ENCODE measurements at regions not wholly inside any gene's neighbourhood (a gene's known extent, or its start where the extent isn't known, plus 50 kb on each side); places are given as distances from the start of the nearest gene placed in this dataset.

DNA sequence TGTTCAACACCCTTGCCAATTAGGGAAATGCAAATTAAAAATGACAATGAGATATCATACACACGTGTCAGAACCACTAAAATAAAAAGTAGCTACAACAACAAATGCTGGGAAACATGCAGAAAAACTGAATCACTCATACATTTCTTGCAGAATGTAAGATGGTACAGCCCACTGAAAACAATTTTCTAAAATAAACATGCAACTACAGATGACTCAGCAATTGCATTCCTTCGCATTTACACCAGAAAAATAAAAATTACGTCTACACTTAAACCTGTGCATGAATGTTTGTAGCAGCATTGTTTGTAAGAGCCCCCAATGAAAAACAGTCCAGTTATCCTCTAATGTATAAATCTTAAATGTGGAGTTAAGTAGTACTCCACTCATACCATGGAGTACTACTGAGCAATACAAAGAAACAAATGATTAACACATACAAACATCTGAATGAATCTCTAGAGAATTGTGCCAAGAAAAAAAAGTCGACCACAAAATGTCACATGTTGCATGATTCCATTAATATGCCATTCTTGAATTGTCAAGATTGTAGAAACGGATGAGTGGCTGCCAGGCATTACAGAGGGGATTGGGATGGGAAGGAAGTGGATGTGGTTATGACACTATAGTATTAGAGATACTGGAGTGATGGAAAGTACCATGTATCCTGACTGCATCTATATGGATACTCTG lies 134.6 kb upstream of the NPSR1 start:
- Mint-ChIP-seq H3K36me3 (ENCODE audit: low read depth) (peaks cover 2% of the 10 kb centered on the region; the same call in 2 of the 3 replicates), H3K27me3 (ENCODE audit: insufficient read depth, low read depth, poor library complexity) (no peaks in the 10 kb centered on the region)
- no peak for ATAC-seq

More for the DNA sequence above, 134.6 kb upstream of the NPSR1 start:
- no peak overlapping the region for H3K4me3 Mint-ChIP-seq
- DNase-seq (ENCODE audit: low spot score) = no peak
- TF ChIP-seq POLR2AphosphoS5 (IDR thresholded peaks at IDR 0.05; ENCODE audit: low read depth) (no peak), EZH2phosphoT487 (IDR thresholded peaks at IDR 0.05; ENCODE audit: unreplicated experiment) (no peak), CREB1 (CRISPR knock-in tag; IDR thresholded peaks at IDR 0.05; ENCODE audit: low read depth) (no peak), ZNF114 (CRISPR knock-in tag; IDR thresholded peaks at IDR 0.05) (no peak), EZH2 (IDR thresholded peaks at IDR 0.05; ENCODE audit: low read depth, unreplicated experiment) (no peak), JUNB (IDR thresholded peaks at IDR 0.05; ENCODE audit: unreplicated experiment) (no peak), STAT1 (IDR thresholded peaks at IDR 0.05; ENCODE audit: unreplicated experiment) (no peak), NANOG (IDR thresholded peaks at IDR 0.05; ENCODE audit: borderline replicate concordance) (no peak), ZNF331 (CRISPR knock-in tag; IDR thresholded peaks at IDR 0.05; ENCODE audit: low read depth) (no peak)
- TF ChIP-seq, protein P1, sequence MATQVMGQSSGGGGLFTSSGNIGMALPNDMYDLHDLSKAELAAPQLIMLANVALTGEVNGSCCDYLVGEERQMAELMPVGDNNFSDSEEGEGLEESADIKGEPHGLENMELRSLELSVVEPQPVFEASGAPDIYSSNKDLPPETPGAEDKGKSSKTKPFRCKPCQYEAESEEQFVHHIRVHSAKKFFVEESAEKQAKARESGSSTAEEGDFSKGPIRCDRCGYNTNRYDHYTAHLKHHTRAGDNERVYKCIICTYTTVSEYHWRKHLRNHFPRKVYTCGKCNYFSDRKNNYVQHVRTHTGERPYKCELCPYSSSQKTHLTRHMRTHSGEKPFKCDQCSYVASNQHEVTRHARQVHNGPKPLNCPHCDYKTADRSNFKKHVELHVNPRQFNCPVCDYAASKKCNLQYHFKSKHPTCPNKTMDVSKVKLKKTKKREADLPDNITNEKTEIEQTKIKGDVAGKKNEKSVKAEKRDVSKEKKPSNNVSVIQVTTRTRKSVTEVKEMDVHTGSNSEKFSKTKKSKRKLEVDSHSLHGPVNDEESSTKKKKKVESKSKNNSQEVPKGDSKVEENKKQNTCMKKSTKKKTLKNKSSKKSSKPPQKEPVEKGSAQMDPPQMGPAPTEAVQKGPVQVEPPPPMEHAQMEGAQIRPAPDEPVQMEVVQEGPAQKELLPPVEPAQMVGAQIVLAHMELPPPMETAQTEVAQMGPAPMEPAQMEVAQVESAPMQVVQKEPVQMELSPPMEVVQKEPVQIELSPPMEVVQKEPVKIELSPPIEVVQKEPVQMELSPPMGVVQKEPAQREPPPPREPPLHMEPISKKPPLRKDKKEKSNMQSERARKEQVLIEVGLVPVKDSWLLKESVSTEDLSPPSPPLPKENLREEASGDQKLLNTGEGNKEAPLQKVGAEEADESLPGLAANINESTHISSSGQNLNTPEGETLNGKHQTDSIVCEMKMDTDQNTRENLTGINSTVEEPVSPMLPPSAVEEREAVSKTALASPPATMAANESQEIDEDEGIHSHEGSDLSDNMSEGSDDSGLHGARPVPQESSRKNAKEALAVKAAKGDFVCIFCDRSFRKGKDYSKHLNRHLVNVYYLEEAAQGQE (IDR thresholded peaks at IDR 0.05; ENCODE audit: unreplicated experiment) = no peak
- TF ChIP-seq, protein P2, sequence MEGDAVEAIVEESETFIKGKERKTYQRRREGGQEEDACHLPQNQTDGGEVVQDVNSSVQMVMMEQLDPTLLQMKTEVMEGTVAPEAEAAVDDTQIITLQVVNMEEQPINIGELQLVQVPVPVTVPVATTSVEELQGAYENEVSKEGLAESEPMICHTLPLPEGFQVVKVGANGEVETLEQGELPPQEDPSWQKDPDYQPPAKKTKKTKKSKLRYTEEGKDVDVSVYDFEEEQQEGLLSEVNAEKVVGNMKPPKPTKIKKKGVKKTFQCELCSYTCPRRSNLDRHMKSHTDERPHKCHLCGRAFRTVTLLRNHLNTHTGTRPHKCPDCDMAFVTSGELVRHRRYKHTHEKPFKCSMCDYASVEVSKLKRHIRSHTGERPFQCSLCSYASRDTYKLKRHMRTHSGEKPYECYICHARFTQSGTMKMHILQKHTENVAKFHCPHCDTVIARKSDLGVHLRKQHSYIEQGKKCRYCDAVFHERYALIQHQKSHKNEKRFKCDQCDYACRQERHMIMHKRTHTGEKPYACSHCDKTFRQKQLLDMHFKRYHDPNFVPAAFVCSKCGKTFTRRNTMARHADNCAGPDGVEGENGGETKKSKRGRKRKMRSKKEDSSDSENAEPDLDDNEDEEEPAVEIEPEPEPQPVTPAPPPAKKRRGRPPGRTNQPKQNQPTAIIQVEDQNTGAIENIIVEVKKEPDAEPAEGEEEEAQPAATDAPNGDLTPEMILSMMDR (conservative IDR thresholded peaks at IDR 0.05; ENCODE audit: low read depth in 2 of 2) = no peak
- TF ChIP-seq, protein P3, sequence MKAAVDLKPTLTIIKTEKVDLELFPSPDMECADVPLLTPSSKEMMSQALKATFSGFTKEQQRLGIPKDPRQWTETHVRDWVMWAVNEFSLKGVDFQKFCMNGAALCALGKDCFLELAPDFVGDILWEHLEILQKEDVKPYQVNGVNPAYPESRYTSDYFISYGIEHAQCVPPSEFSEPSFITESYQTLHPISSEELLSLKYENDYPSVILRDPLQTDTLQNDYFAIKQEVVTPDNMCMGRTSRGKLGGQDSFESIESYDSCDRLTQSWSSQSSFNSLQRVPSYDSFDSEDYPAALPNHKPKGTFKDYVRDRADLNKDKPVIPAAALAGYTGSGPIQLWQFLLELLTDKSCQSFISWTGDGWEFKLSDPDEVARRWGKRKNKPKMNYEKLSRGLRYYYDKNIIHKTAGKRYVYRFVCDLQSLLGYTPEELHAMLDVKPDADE (IDR thresholded peaks at IDR 0.05) = no peak
- TF ChIP-seq, protein P4, sequence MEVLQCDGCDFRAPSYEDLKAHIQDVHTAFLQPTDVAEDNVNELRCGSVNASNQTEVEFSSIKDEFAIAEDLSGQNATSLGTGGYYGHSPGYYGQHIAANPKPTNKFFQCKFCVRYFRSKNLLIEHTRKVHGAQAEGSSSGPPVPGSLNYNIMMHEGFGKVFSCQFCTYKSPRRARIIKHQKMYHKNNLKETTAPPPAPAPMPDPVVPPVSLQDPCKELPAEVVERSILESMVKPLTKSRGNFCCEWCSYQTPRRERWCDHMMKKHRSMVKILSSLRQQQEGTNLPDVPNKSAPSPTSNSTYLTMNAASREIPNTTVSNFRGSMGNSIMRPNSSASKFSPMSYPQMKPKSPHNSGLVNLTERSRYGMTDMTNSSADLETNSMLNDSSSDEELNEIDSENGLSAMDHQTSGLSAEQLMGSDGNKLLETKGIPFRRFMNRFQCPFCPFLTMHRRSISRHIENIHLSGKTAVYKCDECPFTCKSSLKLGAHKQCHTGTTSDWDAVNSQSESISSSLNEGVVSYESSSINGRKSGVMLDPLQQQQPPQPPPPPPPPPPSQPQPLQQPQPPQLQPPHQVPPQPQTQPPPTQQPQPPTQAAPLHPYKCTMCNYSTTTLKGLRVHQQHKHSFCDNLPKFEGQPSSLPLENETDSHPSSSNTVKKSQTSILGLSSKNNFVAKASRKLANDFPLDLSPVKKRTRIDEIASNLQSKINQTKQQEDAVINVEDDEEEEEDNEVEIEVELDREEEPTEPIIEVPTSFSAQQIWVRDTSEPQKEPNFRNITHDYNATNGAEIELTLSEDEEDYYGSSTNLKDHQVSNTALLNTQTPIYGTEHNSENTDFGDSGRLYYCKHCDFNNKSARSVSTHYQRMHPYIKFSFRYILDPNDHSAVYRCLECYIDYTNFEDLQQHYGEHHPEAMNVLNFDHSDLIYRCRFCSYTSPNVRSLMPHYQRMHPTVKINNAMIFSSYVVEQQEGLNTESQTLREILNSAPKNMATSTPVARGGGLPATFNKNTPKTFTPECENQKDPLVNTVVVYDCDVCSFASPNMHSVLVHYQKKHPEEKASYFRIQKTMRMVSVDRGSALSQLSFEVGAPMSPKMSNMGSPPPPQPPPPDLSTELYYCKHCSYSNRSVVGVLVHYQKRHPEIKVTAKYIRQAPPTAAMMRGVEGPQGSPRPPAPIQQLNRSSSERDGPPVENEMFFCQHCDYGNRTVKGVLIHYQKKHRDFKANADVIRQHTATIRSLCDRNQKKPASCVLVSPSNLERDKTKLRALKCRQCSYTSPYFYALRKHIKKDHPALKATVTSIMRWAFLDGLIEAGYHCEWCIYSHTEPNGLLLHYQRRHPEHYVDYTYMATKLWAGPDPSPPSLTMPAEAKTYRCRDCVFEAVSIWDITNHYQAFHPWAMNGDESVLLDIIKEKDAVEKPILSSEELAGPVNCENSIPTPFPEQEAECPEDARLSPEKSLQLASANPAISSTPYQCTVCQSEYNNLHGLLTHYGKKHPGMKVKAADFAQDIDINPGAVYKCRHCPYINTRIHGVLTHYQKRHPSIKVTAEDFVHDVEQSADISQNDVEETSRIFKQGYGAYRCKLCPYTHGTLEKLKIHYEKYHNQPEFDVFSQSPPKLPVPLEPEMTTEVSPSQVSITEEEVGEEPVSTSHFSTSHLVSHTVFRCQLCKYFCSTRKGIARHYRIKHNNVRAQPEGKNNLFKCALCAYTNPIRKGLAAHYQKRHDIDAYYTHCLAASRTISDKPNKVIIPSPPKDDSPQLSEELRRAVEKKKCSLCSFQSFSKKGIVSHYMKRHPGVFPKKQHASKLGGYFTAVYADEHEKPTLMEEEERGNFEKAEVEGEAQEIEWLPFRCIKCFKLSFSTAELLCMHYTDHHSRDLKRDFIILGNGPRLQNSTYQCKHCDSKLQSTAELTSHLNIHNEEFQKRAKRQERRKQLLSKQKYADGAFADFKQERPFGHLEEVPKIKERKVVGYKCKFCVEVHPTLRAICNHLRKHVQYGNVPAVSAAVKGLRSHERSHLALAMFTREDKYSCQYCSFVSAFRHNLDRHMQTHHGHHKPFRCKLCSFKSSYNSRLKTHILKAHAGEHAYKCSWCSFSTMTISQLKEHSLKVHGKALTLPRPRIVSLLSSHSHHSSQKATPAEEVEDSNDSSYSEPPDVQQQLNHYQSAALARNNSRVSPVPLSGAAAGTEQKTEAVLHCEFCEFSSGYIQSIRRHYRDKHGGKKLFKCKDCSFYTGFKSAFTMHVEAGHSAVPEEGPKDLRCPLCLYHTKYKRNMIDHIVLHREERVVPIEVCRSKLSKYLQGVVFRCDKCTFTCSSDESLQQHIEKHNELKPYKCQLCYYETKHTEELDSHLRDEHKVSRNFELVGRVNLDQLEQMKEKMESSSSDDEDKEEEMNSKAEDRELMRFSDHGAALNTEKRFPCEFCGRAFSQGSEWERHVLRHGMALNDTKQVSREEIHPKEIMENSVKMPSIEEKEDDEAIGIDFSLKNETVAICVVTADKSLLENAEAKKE (CRISPR knock-in tag; IDR thresholded peaks at IDR 0.05) = no peak
- H3K36me3 ChIP-seq (ENCODE audit: insufficient read depth) = no peaks in the 10 kb centered on the region
- H3K79me2 ChIP-seq (replicated peaks; ENCODE audit: insufficient read depth) = no peaks in the 10 kb centered on the region
- peaks cover 15% of the 10 kb centered on the region for H3K9me3 Mint-ChIP-seq
- peaks cover 7% of the 10 kb centered on the region; the same call in 1 of the 2 replicates for H3K9me2 ChIP-seq (ENCODE audit: insufficient read depth)
- no peak overlapping the region for H3K4me3 ChIP-seq
- H2AFZ ChIP-seq = no peak overlapping the region
- no peaks in the 10 kb centered on the region for H4K20me1 ChIP-seq (replicated peaks; ENCODE audit: insufficient read depth)
- H3K4me1 ChIP-seq (ENCODE audit: insufficient read depth) = no peaks in the 10 kb centered on the region
- H3F3A ChIP-seq (replicated peaks; ENCODE audit: low read depth) = no peaks in the 10 kb centered on the region
- H3K27ac ChIP-seq (ENCODE audit: low read depth) = no peak overlapping the region
- H3K27me3 ChIP-seq (ENCODE audit: insufficient read depth) = no peaks in the 10 kb centered on the region
- no peaks in the 10 kb centered on the region for H3K4me1 Mint-ChIP-seq
- no peak overlapping the region for H3K4me2 ChIP-seq
- H3K27ac Mint-ChIP-seq = no peak overlapping the region

Measured in GM23338 (cell line).